ENCODE measurements at regions not wholly inside any gene's neighbourhood (a gene's known extent, or its start where the extent isn't known, plus 50 kb on each side); places are given as distances from the start of the nearest gene placed in this dataset.

GRCh38 chr5:144950996-144951395, 780.3 kb downstream of the KCTD16 start:
- no peak for TF ChIP-seq POLR2AphosphoS5 (IDR thresholded peaks at IDR 0.05; ENCODE audit: low read depth, low read length)
- no peak for TF ChIP-seq POLR2A (IDR thresholded peaks at IDR 0.05; ENCODE audit: low read depth, low read length)
- TF ChIP-seq TAF1 (IDR thresholded peaks at IDR 0.05; ENCODE audit: borderline replicate concordance, low read depth, low read length) = no peak
